Lower lobe of right lung (tissue), 2 donors: ENCODE measurements at regions not wholly inside any gene's neighbourhood (a gene's known extent, or its start where the extent isn't known, plus 50 kb on each side); places are given as distances from the start of the nearest gene placed in this dataset.

Experiments
- ATAC-seq, 2 donors: fragments of 200-7000 bp; cut with Tn5 transposase; one replicate each; pipeline ENCODE4 v1.9.1; 2020 to 2022; ENCODE audit warnings: mild to moderate bottlenecking in 2 of 2, moderate library complexity in 2 of 2
- DNase-seq: peaks from one replicate; pipeline ENCODE4 v3.0.0-alpha.2; 2020
- H3K27ac ChIP-seq: fragments of 200-600 bp; one replicate; pipeline ENCODE4 v1.8.0; 2022
- H3K27me3 ChIP-seq: fragments of 200-600 bp; one replicate; pipeline ENCODE4 v1.8.0; 2022; ENCODE audit warnings: low read depth
- H3K36me3 ChIP-seq: fragments of 200-600 bp; one replicate; pipeline ENCODE4 v1.8.0; 2022; ENCODE audit warnings: mild to moderate bottlenecking
- H3K4me1 ChIP-seq: fragments of 200-600 bp; one replicate; pipeline ENCODE4 v1.8.0; 2022
- H3K4me3 ChIP-seq: fragments of 200-600 bp; one replicate; pipeline ENCODE4 v1.8.0; 2022; ENCODE audit warnings: mild to moderate bottlenecking
- H3K9me3 ChIP-seq: fragments of 200-600 bp; one replicate; pipeline ENCODE4 v1.8.0; 2022
- intact Hi-C: fragments of 100-400 bp; cut with DNase I; formaldehyde crosslinking; loops from one replicate; pipeline ENCODE4 v1.11.0; 2022
- TF ChIP-seq, protein P1 (sequence below): fragments of 200-600 bp; IDR thresholded peaks from one replicate; pipeline ENCODE4 v1.8.0; 2022; ENCODE audit warnings: antibody characterized with exemption, mild to moderate bottlenecking
- donor health status: DM: no; HTN: yes; CAD: no; lungs with severe emphysema.

DNA sequence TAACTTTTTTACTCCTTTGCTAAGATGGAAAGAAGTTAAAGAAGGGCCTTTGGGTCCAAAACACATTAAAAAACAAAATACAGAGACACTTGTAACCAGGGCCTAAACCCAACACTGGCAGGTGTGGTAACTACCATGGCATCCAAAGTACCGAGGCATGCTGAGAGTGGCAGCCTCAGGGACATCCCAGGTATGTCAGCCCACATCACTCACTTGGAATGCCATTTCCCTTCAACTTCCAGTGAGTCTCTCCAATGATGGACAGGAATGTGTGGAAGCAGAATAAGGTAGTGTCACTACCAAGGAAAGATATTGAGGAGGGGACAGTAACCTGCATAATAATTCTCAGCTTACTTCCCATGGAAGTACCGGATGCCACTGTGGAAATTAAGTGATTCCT lies 79.5 kb upstream of the SCOC start:
- no peaks in the 10 kb centered on the region for H3K4me1 ChIP-seq
- intact Hi-C loops: no loop called here
- H3K36me3 ChIP-seq: no peaks in the 10 kb centered on the region
- H3K27ac ChIP-seq: no peak overlapping the region
- TF ChIP-seq, protein P1, sequence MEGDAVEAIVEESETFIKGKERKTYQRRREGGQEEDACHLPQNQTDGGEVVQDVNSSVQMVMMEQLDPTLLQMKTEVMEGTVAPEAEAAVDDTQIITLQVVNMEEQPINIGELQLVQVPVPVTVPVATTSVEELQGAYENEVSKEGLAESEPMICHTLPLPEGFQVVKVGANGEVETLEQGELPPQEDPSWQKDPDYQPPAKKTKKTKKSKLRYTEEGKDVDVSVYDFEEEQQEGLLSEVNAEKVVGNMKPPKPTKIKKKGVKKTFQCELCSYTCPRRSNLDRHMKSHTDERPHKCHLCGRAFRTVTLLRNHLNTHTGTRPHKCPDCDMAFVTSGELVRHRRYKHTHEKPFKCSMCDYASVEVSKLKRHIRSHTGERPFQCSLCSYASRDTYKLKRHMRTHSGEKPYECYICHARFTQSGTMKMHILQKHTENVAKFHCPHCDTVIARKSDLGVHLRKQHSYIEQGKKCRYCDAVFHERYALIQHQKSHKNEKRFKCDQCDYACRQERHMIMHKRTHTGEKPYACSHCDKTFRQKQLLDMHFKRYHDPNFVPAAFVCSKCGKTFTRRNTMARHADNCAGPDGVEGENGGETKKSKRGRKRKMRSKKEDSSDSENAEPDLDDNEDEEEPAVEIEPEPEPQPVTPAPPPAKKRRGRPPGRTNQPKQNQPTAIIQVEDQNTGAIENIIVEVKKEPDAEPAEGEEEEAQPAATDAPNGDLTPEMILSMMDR: no peak
- H3K4me3 ChIP-seq: no peak overlapping the region
- no peaks in the 10 kb centered on the region for H3K9me3 ChIP-seq
- no peak for ATAC-seq
- no peak for DNase-seq
- H3K27me3 ChIP-seq: no peaks in the 10 kb centered on the region

DNA sequence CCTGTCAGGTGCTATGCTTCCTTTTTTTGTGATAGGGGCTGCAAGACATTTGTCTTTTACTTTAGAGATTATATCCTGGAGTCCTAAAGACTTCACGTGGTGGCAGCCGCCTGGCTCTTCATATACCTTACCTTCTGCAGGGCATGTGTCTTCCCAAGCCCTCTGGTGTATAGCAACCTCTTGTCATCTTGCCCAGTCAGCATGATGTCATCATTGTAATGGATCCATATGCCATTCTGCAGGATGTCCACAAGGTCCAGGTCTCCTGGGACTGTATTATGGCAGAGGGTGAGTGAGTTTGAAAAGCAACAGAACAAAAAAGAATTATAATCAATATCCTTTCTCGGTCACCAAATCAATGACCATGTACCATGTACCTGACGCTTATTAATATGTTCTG lies 82.2 kb upstream of the SCOC start:
- H3K9me3 ChIP-seq: no peaks in the 10 kb centered on the region
- no peaks in the 10 kb centered on the region for H3K36me3 ChIP-seq
- DNase-seq: no peak
- no peak overlapping the region for H3K27ac ChIP-seq
- ATAC-seq: no peak
- H3K4me1 ChIP-seq: no peaks in the 10 kb centered on the region
- intact Hi-C loops: no loop called here
- H3K4me3 ChIP-seq: no peak overlapping the region
- TF ChIP-seq, protein P1: no peak
- H3K27me3 ChIP-seq: no peaks in the 10 kb centered on the region

DNA sequence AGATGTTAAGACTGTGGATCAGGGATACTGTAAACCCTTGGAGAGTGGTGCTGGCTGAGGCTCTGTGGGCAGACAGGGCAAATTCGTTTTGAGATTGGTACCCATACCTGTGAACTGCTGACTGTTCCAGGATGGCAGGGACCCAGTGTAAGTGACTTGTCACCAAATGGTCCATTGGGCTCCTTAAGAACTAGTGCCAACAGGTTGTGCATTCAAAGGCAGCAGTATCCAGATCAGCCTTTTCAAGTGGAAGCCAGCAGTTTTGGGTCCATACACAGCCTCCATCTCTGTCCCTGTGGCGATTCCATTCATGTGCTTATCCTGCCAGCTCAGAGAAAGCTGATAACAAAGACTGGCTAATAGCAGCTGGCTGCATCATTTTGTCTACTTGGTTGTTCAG lies 84.0 kb upstream of the SCOC start:
- no peak overlapping the region for H3K27ac ChIP-seq
- no peaks in the 10 kb centered on the region for H3K9me3 ChIP-seq
- no peaks in the 10 kb centered on the region for H3K27me3 ChIP-seq
- H3K4me3 ChIP-seq: no peak overlapping the region
- TF ChIP-seq, protein P1: no peak
- no peaks in the 10 kb centered on the region for H3K4me1 ChIP-seq
- intact Hi-C loops: no loop called here
- H3K36me3 ChIP-seq: no peaks in the 10 kb centered on the region
- DNase-seq: no peak
- no peak for ATAC-seq

DNA sequence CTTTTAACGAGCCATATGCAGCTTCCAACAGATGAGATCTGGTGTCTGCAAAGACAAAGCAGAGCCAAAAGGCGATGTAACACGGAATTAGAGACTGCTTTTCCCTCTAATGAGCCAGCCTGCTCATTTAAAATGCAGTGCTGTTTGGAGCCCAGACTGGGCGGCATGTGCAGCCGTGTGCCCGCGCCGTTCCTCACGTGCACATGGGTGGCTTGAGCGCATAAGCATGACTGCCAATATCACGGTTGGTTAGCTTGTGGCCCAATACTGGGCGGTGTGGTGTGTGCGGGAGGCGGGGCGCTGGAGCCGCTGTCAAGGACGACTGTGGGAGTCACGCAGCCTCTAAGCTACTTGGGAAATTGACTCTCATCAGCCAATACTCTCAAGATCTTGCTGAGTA lies 87.0 kb upstream of the SCOC start:
- H3K27ac ChIP-seq: no peak overlapping the region

DNA sequence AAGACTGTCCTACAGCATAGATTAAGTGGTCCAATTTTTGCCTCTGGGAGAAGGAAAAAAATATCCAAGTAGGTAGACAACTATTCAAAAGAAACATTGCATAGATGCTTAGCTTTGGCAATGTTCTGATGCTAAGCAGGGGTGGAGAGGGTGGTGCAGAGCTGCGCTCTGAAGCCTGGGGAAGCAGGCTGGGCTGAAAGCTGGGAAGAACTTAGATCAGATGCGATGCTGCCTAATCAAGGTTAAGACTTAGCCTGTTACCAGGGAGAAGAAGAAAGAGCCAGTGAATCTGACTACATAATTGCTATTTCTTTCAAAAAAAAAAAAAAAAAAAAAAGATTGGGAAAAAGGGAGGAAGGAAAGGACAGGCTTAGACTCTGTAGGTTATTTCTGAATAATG lies 89.0 kb upstream of the SCOC start:
- H3K4me3 ChIP-seq: no peak overlapping the region
- H3K27ac ChIP-seq: no peak overlapping the region
- intact Hi-C loops: no loop called here
- no peaks in the 10 kb centered on the region for H3K4me1 ChIP-seq
- no peaks in the 10 kb centered on the region for H3K9me3 ChIP-seq
- DNase-seq (no peak), ATAC-seq (no peak)
- TF ChIP-seq, protein P1: no peak
- no peaks in the 10 kb centered on the region for H3K36me3 ChIP-seq
- no peaks in the 10 kb centered on the region for H3K27me3 ChIP-seq

More for the DNA sequence above, 87.0 kb upstream of the SCOC start:
- no peak for ATAC-seq
- Histone ChIP-seq H3K9me3 (no peaks in the 10 kb centered on the region), H3K36me3 (no peaks in the 10 kb centered on the region), H3K27me3 (no peaks in the 10 kb centered on the region), H3K4me3 (no peak overlapping the region), H3K4me1 (no peaks in the 10 kb centered on the region)
- TF ChIP-seq, protein P1: no peak
- DNase-seq: no peak
- intact Hi-C loops: no loop called here
